GM23248 (cell line): ENCODE measurements at regions not wholly inside any gene's neighbourhood (a gene's known extent, or its start where the extent isn't known, plus 50 kb on each side); places are given as distances from the start of the nearest gene placed in this dataset.

Experiments
- DNase-seq: peaks from one replicate; pipeline ENCODE4 v3.0.0-alpha.2; 2015
- H2AFZ ChIP-seq: fragments of 200-600 bp; sonication (generic); 2 replicates; pipeline ENCODE4 v1.6.1; 2016; ENCODE audit warnings: antibody characterized with exemption
- H3F3A ChIP-seq: fragments of 200-600 bp; sonication (generic); 2 replicates; pipeline ENCODE4 v1.6.1; 2016; ENCODE audit warnings: mild to moderate bottlenecking, antibody characterized with exemption, mixed run types; ENCODE audit not compliant: insufficient read depth
- H3K27ac ChIP-seq: fragments of 200-600 bp; sonication (generic); 2 replicates; pipeline ENCODE4 v1.5.1; 2016; ENCODE audit warnings: mild to moderate bottlenecking
- H3K27me3 ChIP-seq: fragments of 200-600 bp; sonication (generic); replicated peaks from 2 replicates; pipeline ENCODE4 v1.6.1; 2016; ENCODE audit warnings: mild to moderate bottlenecking; ENCODE audit not compliant: insufficient read depth
- H3K36me3 ChIP-seq: fragments of 200-600 bp; sonication (generic); 2 replicates; pipeline ENCODE4 v1.6.1; 2016; ENCODE audit warnings: low read depth, mild to moderate bottlenecking
- H3K4me1 ChIP-seq: fragments of 200-600 bp; sonication (generic); 2 replicates; pipeline ENCODE4 v1.6.1; 2016; ENCODE audit warnings: mild to moderate bottlenecking; ENCODE audit not compliant: insufficient read depth
- H3K4me2 ChIP-seq: fragments of 200-600 bp; sonication (generic); one replicate; pipeline ENCODE4 v1.6.1; 2016; ENCODE audit warnings: mild to moderate bottlenecking; ENCODE audit not compliant: unreplicated experiment
- H3K4me3 ChIP-seq: fragments of 200-600 bp; sonication (generic); 2 replicates; pipeline ENCODE4 v1.5.1; 2016; ENCODE audit warnings: mild to moderate bottlenecking
- H3K79me2 ChIP-seq: fragments of 200-600 bp; sonication (generic); 2 replicates; pipeline ENCODE4 v1.6.1; 2016; ENCODE audit warnings: mild to moderate bottlenecking; ENCODE audit not compliant: insufficient read depth
- H3K9ac ChIP-seq: fragments of 200-600 bp; sonication (generic); 2 replicates; pipeline ENCODE4 v1.6.1; 2016; ENCODE audit warnings: mild to moderate bottlenecking
- H3K9me2 ChIP-seq: fragments of 200-600 bp; sonication (generic); 2 replicates; pipeline ENCODE4 v1.6.1; 2016; ENCODE audit warnings: mixed run types, mild to moderate bottlenecking, moderate library complexity; ENCODE audit not compliant: insufficient read depth
- H3K9me3 ChIP-seq: fragments of 200-600 bp; sonication (generic); one replicate; pipeline ENCODE4 v1.6.1; 2017; ENCODE audit warnings: low read depth
- H4K20me1 ChIP-seq: fragments of 200-600 bp; sonication (generic); 2 replicates; pipeline ENCODE4 v1.6.0; 2016; ENCODE audit not compliant: insufficient read depth
- EZH2 ChIP-seq: fragments of 200-600 bp; sonication (generic); IDR thresholded peaks from 2 replicates; pipeline ENCODE4 v1.6.1; 2018; ENCODE audit warnings: antibody characterized with exemption, mild to moderate bottlenecking; ENCODE audit not compliant: insufficient read depth, poor library complexity, severe bottlenecking
- EZH2phosphoT487 ChIP-seq: fragments of 200-600 bp; sonication (generic); IDR thresholded peaks from 2 replicates; pipeline ENCODE4 v1.6.1; 2018; ENCODE audit warnings: antibody characterized with exemption, moderate library complexity, mild to moderate bottlenecking, low read depth; ENCODE audit not compliant: insufficient read depth
- WGBS, 2 experiments: methylation state at CpG; one replicate each; pipeline ENCODE4 v1.1.6; 2015 to 2017; ENCODE audit warnings: low lambda C conversion rate in 2 of 2, low coverage in 1 of 2; ENCODE audit errors: missing lambda C conversion rate in 2 of 2; 5-methylcytosine and 5-hydroxymethylcytosine counted together
- in situ Hi-C: fragments of 300-500 bp; cut with MboI; formaldehyde crosslinking; loops from 2 replicates; pipeline ENCODE4 v1.15.0; 2020

GRCh38 chr18:56386856-56387255 lies 251.5 kb downstream of the TXNL1 start:
- no peaks in the 10 kb centered on the region for H3K9me2 ChIP-seq
- H3K4me1 ChIP-seq = no peaks in the 10 kb centered on the region
- H3K4me3 ChIP-seq = no peak overlapping the region
- DNase-seq = no peak
- no peak overlapping the region for H3K9ac ChIP-seq
- in situ Hi-C loops = no loop called here
- H3K36me3 ChIP-seq = no peaks in the 10 kb centered on the region
- H3K27ac ChIP-seq = no peak overlapping the region
- H4K20me1 ChIP-seq = no peaks in the 10 kb centered on the region
- no peak overlapping the region for H3K4me2 ChIP-seq
- H3K27me3 ChIP-seq = no peaks in the 10 kb centered on the region
- H2AFZ ChIP-seq = no peak overlapping the region
- no peaks in the 10 kb centered on the region for H3K79me2 ChIP-seq
- no peak for TF ChIP-seq EZH2phosphoT487
- no peaks in the 10 kb centered on the region for H3F3A ChIP-seq
- no peaks in the 10 kb centered on the region for H3K9me3 ChIP-seq

GRCh38 chr18:56383349-56383748 lies 255.0 kb downstream of the TXNL1 start:
- Histone ChIP-seq H2AFZ (no peak overlapping the region), H3F3A (no peaks in the 10 kb centered on the region), H3K36me3 (no peaks in the 10 kb centered on the region), H4K20me1 (no peaks in the 10 kb centered on the region), H3K9ac (no peak overlapping the region), H3K4me1 (peaks cover 4% of the 10 kb centered on the region), H3K27me3 (no peaks in the 10 kb centered on the region), H3K4me2 (no peak overlapping the region), H3K9me2 (no peaks in the 10 kb centered on the region), H3K9me3 (no peaks in the 10 kb centered on the region), H3K4me3 (no peak overlapping the region), H3K79me2 (no peaks in the 10 kb centered on the region), H3K27ac (no peak overlapping the region)
- TF ChIP-seq EZH2 (no peak), EZH2phosphoT487 (no peak)
- 53 to 71% methylated on average over 1 of the region's 1 CpG for WGBS, 2 experiments
- in situ Hi-C loops = no loop called here
- no peak for DNase-seq

- Histone ChIP-seq H3K9ac (no peak overlapping the region), H3K9me2 (no peaks in the 10 kb centered on the region), H4K20me1 (no peaks in the 10 kb centered on the region), H3K4me3 (no peak overlapping the region), H3F3A (no peaks in the 10 kb centered on the region), H3K4me2 (no peak overlapping the region), H3K4me1 (peaks cover 13% of the 10 kb centered on the region), H3K36me3 (no peaks in the 10 kb centered on the region), H2AFZ (no peak overlapping the region), H3K79me2 (no peaks in the 10 kb centered on the region), H3K9me3 (no peaks in the 10 kb centered on the region), H3K27ac (no peak overlapping the region), H3K27me3 (no peaks in the 10 kb centered on the region)
- 61 to 63% methylated on average over 4 of the region's 4 CpGs for WGBS, 2 experiments
- in situ Hi-C loops = no loop called here
- DNase-seq = no peak
- TF ChIP-seq EZH2phosphoT487 (no peak), EZH2 (no peak)
Observed at GRCh38 chr18:56382541-56382940, 255.9 kb downstream of the TXNL1 start.

GRCh38 chr18:56381196-56381595 lies 257.2 kb downstream of the TXNL1 start:
- peaks cover 25% of the 10 kb centered on the region for H3K4me1 ChIP-seq
- H3K9me3 ChIP-seq = no peaks in the 10 kb centered on the region
- H3K36me3 ChIP-seq = no peaks in the 10 kb centered on the region
- no peaks in the 10 kb centered on the region for H4K20me1 ChIP-seq
- H3F3A ChIP-seq = no peaks in the 10 kb centered on the region
- H2AFZ ChIP-seq = peak overlapping the region; percentile 92; the same call in 1 of the 2 replicates
- no peak for DNase-seq
- H3K79me2 ChIP-seq = no peaks in the 10 kb centered on the region
- no peak overlapping the region for H3K9ac ChIP-seq
- no peak overlapping the region for H3K27ac ChIP-seq
- H3K27me3 ChIP-seq = no peaks in the 10 kb centered on the region
- TF ChIP-seq EZH2phosphoT487 = no peak
- no peak overlapping the region for H3K4me3 ChIP-seq
- H3K9me2 ChIP-seq = no peaks in the 10 kb centered on the region
- no peak overlapping the region for H3K4me2 ChIP-seq
- WGBS, 2 experiments = 43 to 52% methylated on average over 3 of the region's 3 CpGs
- in situ Hi-C loops = no loop called here

GRCh38 chr18:56380685-56381084 lies 257.7 kb downstream of the TXNL1 start:
- H3K27me3 ChIP-seq = no peaks in the 10 kb centered on the region
- no peaks in the 10 kb centered on the region for H3K36me3 ChIP-seq
- H3K9ac ChIP-seq = no peak overlapping the region
- peaks cover 25% of the 10 kb centered on the region for H3K4me1 ChIP-seq
- no peaks in the 10 kb centered on the region for H4K20me1 ChIP-seq
- H3K79me2 ChIP-seq = no peaks in the 10 kb centered on the region
- DNase-seq = no peak
- H3K4me3 ChIP-seq = no peak overlapping the region
- no peaks in the 10 kb centered on the region for H3K9me2 ChIP-seq
- H3F3A ChIP-seq = no peaks in the 10 kb centered on the region
- no peaks in the 10 kb centered on the region for H3K9me3 ChIP-seq
- in situ Hi-C loops = no loop called here
- TF ChIP-seq EZH2phosphoT487 (no peak), EZH2 (no peak)
- H3K27ac ChIP-seq = no peak overlapping the region
- WGBS, 2 experiments = 66 to 69% methylated on average over 8 of the region's 8 CpGs
- H3K4me2 ChIP-seq = no peak overlapping the region
- H2AFZ ChIP-seq = peak overlapping the region; percentile 92; the same call in 1 of the 2 replicates
